ACHN (cell line): ENCODE measurements at regions not wholly inside any gene's neighbourhood (a gene's known extent, or its start where the extent isn't known, plus 50 kb on each side); places are given as distances from the start of the nearest gene placed in this dataset.
A peak's percentile ranks its signal among the peaks of the same experiment; 100 is the strongest.
"Not testable (repeated sequence)": the region's sequence is repeated elsewhere in the genome, so short reads cannot be mapped to it uniquely, and the experiment has no call there.

Experiments
- DNase-seq: peaks from one replicate; pipeline ENCODE4 v3.0.0-alpha.2; 2015
- in situ Hi-C: cut with HindIII; loops from 2 replicates; pipeline ENCODE4 v1.10.0; 2017; ENCODE audit warnings: low sequenced_read_pairs, low pct_ligation_motif_present, low pct_unique_long_range_greater_than_20kb

DNA sequence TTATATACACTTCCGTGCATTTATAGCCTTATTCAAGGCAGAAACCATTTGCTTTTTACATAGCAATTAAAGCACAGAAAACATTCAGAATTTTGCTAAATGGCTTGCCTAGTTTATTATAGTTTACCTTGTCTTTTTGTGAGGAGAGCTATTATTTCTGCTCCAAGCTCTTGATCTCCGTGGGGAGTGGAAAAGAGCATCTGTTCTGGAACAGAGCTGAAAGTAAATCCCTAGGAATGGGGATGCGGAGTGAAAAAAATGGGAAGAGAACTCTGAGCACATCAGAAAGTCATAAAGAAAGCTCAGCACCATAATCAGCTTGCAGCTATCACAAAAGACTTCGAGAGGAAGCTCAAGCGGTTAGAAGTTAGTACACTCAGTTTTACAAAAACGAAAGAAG lies 1006.7 kb downstream of the ROBO2 start:
- in situ Hi-C loops: no loop called here
- no peak for DNase-seq

DNA sequence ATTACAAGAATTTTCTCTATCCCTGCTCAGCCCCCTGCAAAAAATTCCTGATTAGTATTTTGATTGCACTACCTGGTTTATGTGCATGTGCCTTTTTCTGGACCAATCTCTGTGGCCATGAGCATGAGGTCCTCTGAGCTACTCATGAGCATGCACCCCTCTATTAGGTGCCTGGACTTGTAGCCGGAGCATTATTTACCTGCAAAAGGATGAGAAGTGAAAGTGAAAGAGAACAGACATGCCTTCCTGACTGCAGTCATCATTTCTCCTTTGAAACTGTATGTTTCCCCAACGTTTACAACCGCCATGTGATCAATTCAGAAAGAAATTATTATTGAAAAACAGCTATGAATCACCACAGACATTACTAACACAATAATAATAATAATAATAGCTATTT lies 1008.8 kb downstream of the ROBO2 start:
- DNase-seq: peak; percentile 4
- in situ Hi-C loops: no loop called here

DNA sequence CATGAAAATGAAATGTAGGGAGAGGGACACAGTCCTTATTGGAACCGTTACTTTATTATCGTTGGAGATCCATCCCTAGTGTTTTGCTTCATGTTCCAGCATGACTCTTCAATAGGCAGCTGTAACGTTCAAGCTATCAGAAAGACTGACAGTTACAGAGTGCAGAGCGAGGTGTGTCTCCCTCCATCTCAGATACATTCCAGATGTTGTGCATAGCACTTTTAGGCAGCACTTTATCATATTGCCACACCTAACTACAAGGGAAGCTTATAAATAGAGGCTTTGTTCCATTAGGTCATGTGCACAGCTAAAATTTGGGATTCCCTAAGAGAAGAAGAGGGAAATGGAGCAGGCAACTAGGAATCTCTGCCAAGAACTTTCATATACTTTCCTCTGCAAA lies 1009.6 kb downstream of the ROBO2 start:
- in situ Hi-C loops: no loop called here

DNA sequence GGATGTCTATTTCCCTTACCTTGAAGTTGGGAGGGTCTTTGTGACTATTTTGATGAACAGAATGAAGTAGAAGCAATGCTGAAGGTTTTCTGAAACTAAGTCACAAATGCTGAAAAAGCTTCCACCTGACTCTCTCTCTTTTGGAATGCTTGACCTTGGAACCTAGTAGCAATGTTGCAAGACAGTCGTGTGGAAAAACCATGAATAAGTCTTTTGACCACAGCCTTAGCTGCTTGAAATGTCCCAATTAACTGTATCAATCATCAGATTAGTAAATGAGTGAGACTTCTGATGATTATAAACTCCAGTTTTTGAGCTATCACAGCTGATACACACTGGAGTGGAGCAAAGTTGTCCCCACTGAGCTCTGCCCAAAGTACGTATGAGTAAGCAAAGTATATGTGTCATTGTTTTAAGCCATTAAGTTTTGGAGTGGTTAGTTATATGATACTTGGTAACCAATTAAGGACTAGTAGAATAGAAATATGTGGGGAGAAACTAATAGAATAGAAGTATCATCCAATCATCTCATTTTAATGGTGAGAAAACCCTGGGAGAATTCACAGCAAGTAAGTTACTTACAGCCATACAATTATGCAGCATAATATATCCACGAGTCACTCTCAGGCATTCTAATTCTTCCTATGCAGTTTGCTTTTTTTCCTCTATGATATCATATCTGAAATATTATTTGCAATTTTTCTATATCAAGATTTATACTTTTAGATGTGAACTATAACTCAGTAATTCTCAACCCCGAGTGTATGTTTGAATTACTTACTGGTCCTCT lies 1010.6 kb downstream of the ROBO2 start:
- DNase-seq: peak; percentile 31
- in situ Hi-C loops: no loop called here

More for the DNA sequence above, 1009.6 kb downstream of the ROBO2 start:
- no peak for DNase-seq

DNA sequence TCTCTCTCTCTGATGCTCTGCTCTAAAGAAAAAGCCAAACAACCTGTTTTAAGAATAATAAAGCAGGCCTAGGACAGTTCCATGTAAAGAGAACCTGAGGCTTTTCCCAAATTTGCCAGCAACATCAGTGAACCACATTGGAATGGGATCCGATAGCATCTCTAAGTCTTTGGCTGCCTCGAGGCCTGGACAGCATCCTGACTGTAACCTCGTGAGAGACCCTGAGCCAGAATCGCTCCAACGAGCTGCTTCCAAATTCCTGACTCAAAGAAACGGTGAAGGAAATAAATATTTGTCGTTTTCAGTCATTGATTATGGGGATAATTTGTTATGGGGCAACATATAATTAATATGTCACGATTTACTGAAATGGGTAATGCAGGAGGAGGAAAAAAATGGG lies 1012.8 kb downstream of the ROBO2 start:
- in situ Hi-C loops: no loop called here
- DNase-seq: no peak

DNA sequence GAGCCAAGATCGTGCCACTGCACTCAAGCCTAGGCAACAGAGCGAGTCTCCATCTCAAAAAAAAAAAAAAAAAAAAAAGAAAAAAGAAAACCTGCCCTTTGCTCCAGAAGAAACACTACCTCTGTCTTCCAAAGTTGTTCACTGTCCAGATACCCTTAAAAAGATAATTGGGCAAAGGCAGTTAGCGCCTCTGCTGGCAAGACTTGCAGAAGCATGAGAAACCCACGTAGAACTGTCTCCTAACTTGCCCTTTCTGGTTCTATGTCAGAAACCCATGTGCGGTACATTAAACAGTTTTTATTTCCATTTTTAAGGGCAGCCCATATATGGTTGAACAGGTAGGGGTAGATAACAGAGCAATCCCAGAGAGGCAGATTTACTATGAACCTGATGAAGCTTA lies 1026.4 kb downstream of the ROBO2 start:
- DNase-seq: no peak
- in situ Hi-C loops: no loop called here

DNA sequence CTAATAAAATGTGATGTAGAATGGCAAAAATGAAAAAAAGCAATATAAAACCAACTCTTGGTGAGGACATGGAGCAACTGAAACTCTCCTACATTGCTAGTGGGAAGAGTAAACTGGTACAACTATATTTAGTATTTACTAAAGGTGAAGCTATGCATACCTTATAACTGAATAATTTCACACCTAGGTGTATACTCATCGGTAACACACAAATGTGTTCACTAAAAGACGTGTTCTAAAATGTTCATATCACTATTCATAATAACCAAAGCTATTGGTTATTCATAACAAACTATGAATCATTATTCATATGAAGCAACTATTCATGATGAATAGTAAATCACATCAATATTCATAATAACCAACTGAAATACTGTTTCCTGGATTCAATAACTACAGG lies 1030.3 kb downstream of the ROBO2 start:
- in situ Hi-C loops: no loop called here
- no peak for DNase-seq

DNA sequence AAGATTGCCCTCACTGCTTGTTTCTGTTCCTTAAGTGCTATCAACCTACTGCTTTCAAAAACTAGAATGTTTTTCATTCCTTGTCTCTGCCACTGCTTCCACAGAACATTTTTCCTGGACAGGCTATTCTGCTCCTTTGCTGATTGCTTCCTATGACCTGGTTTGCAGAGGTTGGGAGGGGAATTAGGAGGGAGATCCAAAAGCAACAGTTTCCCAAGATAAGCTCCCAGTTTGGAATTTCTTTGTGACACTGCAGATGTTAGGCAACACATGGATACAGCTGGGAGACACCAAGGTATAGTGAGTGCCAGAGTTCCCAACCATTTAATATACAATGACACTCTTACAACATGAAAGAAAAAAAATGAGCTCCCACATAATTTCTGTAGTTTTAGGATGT lies 1036.5 kb downstream of the ROBO2 start:
- in situ Hi-C loops: no loop called here
- DNase-seq: no peak

DNA sequence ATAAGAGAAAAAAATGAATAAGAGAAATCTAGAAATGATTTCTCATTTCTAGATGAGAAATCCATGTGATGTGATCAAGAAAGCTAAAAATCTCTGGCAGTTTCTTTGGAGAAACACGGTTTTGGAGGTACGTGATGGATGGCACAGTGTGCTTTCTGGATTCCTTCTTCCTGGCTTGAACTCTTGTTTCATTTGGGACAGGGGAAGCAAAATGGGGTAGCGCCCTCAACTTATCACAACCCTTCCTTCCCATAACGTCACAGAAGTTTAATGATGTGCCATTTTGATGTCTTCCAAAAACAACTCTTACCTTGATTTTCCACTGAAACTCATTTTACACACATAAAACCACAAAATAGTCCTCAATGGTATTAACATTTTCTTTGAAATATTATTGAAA lies 1037.3 kb downstream of the ROBO2 start:
- no peak for DNase-seq
- in situ Hi-C loops: no loop called here

DNA sequence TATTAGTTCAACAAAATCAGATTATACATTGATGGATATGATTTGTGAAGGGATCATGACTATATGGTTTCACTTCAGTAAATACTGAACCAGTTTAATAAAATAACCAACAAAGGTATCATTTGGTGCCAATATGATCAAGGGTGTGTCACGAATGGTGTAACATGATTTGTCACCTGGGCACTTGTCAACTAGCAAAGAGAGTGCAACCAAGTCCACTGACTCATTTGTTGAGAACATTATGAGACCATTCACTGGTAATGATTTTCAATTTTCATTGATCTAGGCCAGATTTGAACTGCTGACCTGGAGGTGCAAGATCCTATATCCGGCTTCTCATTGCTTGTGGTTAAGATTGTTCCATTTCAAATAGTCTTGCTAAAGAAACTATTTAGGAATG lies 1037.9 kb downstream of the ROBO2 start:
- in situ Hi-C loops: no loop called here
- DNase-seq: no peak

DNA sequence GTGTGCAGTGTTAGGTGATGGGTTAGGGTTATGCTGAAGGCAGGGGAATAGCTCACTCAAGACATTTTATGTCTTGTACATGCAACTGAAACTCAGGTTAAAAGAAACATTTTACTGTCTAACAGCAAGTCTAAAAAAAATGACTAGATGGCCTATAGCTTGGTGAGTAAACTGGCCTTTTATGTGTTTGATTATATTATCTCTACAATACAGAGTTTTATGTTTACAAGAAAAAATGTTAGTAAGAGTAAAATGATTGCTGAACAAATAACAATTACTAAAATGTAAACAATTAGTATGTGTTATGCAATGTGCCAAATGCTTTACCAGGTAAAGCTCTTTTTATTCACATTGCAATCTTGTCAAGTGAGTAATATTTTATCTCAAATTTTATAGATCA lies 1039.6 kb downstream of the ROBO2 start:
- DNase-seq: no peak
- in situ Hi-C loops: no loop called here

DNA sequence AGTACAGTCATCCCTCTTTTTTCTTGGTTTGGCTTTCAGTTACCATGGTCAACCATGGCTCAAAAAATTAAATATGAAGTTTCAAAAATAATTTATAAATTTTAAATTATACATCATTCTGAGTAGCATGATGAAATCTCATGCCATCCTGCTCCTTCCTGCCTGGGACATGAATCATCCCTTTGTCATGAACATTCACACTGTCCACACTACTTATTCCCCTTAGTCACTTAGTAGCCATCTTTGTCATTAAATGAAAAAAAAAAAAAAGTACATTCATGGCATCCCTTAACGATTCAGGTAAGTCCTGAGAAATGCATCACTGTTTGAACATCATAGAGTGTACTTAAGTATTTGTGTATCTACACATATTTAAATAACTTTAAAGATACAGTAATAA lies 1046.3 kb downstream of the ROBO2 start:
- in situ Hi-C loops: no loop called here
- DNase-seq: no peak

DNA sequence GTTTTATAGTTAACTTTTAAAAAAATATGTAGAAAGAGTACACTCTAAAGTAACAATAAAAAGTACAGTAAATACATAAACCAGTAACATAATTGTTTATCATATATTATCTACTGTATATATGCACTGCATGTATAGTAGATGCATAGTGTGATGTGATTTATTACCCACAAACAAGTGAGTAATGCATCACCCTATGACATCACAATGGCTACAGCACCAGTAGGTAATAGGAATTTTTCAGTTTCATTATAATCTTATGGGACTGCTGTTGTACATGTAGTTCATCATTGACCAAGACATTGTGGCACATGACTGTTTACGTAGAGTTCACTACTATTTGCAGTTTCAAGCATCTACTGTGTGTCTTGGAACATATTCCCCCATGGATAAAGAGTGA lies 1047.2 kb downstream of the ROBO2 start:
- DNase-seq: no peak
- in situ Hi-C loops: no loop called here

DNA sequence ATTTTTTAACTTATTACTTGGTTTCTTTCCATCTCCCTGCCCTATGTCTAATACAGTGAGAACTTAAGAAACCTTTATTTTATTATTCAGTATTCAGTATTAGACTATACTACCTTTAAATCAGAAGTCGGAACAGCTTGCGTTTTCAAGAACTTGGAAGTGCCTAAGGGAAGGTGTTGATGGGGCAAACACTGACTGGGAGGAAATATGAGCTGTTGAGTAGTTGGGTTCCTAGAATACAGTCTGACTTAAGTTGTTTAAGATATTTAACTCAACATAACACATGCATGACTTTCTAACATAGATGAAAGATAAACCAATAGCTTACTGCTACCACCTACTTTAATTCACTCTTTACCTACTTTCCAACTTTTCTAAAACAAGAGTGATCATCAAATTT lies 1048.1 kb downstream of the ROBO2 start:
- in situ Hi-C loops: no loop called here
- DNase-seq: no peak

DNA sequence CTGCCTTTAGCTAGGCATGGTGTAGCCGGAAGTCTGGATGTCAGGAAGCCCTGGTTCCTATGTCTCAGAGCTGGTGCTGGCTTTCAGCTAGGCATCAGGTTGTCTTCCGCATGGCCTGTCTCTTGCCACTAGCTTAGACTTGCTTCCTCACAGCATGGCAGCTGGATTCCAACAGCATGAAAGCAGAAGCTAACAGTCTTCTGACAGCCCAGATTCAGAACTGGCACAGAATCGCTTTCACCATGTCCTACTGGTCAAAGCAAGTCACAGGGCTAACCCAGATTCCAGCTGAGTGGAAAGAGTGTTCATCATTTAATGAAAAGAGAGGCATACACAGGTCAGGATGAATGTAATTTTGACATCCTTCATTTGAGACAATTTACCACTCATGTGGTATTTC lies 1050.5 kb downstream of the ROBO2 start:
- in situ Hi-C loops: no loop called here
- DNase-seq: no peak

DNA sequence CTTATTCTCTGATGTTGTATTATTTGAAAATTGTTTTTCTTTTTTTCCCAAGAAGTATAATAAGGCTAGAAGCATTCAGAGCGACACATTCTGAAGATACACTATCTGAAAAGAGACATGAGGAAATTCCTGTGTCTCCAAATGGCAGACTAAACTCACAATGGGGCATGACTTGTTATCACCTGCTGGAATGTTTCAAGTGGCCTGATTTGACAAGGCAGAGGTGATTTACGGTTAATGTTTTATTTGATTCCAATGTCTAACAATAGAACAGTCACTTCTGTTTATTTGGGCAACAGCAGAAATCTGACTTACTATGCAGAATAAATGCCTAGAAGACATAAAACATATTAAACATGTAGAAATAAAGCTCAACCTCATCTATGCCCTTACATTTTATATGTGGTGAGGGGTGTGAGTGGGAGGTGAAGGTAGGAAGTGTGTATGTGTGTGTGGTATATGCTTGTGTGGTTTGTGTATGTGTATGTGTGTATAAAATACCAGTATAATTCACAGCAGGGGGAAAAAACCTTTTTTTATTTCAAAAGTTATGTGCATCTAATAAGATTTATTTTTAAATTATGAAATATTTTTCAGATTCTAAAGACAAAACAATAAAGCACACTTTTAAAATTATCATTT lies 1051.7 kb downstream of the ROBO2 start:
- in situ Hi-C loops: no loop called here

DNA sequence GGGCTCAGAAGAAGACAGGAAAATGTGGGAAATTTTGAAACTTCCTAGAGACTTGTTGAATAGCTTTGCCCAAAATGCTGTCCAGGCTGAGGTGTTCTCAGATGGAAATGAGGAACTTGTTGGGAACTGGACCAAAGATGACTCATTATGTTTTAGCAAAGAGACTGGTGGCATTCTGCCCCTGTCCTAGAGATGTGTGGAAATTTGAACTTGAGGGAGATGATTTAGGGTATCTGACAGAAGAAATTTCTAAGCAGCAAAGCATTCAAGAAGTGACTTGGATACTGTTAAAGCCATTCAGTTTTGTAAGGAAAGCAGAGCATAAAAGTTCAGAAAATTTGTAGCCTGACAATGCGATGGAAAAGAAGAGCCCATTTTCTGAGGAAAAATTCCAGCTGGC lies 1052.7 kb downstream of the ROBO2 start:
- in situ Hi-C loops, DNase-seq: not testable (repeated sequence)

More for the DNA sequence above, 1051.7 kb downstream of the ROBO2 start:
- DNase-seq: no peak

DNA sequence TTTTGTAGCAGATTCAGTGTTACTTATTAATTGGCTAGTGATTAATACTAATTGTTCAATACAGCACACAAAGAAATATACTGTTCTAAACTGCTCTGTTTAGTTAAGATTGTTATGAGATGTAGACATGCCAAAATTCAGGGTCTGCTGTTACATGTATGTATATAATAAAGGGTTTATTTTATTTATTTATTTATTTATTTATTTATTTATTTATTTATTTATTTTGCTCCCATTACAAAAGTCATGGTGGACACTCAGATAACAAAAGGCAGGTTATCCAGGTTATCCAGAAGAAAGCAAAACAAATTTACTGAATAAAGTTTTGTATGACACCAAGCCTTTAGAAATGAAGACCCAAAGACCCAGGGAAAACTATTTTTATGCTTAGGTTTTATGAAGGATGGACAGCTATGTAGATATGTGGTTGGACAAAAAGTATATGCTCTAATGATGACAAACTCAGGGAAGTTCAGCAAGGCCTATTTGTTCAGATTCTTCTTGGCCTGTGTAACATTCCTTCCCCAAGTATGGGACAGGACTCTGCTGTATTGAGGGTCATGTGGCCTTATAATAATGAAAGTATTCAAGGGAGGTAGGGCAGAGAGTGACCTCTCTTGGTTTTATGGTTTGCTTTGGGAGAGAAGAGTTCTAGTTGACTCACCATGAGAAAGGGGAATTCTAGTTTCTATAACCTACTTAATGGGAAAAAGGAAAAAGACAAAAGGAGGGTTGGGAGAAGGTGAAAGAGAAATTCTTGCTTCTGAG lies 1056.8 kb downstream of the ROBO2 start:
- no peak for DNase-seq
- in situ Hi-C loops: no loop called here

DNA sequence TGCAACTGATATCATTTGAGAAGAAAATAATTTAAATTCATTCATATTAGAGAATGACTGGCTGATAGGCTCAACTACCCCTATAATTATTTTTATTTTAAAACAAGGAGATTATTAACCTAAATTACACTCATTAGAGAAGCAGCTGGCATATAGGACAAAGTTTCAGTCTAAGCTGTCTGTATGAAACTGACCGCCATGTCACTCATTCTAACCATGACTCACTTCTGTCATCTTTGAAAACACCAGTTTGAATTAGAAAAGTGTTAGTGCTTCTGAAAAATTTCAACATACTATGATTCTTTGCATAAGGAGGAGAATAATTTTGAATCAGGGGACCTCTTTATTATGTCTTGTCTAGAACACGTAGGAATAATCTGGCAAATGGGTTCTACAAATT lies 1058.5 kb downstream of the ROBO2 start:
- in situ Hi-C loops: no loop called here
- DNase-seq: no peak

DNA sequence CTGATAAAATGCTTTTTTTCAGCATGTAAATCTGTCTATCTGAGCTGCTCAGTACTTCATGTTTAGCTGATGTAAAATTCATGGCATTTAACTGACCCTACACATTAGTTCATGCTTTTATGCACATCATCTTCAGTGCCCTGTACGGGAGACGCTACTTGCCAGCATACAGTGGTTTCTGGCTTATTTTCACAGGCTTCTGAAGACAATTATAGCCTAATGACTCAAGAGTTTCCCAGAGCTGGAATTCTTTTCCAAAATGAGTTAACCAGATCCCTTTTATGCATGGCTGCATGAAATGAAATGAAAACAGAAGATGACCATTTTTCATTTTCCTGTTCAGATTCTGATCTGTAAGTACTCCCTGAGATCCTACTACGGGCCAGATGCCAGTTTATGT lies 1061.5 kb downstream of the ROBO2 start:
- in situ Hi-C loops: no loop called here
- DNase-seq: no peak
